Cardiac fibroblast (primary cell): ENCODE measurements at regions not wholly inside any gene's neighbourhood (a gene's known extent, or its start where the extent isn't known, plus 50 kb on each side); places are given as distances from the start of the nearest gene placed in this dataset.

Experiments used
- DNase-seq, 2 donors: peaks; one replicate each; pipeline versions ENCODE4 v3.0.0 to v3.0.0-alpha.2; 2010; ENCODE audit warnings: low read depth in 2 of 2
- H3K4me3 ChIP-seq, 2 donors: replicated peaks in 1 of 2; 1 replicate in 1 of 2; 2 replicates in 1 of 2; pipeline ENCODE4 v1.5.1; 2011; ENCODE audit warnings: low read depth in 2 of 2, low read length in 2 of 2, mild to moderate bottlenecking in 2 of 2, moderate library complexity in 1 of 2
- CTCF ChIP-seq: IDR thresholded peaks from one replicate; pipeline ENCODE4 v1.5.1; 2011; ENCODE audit warnings: low read depth, mild to moderate bottlenecking, low read length, inconsistent platforms

- no peak overlapping the region for H3K4me3 ChIP-seq
- no peak for DNase-seq
- no peak for TF ChIP-seq CTCF
Measured at GRCh38 chr2:16212321-16212720, 272.0 kb downstream of the MYCN start.

GRCh38 chr2:16211341-16211740 is 271.0 kb downstream of the MYCN start:
- DNase-seq: no peak
- TF ChIP-seq CTCF: no peak

GRCh38 chr2:16210841-16211240 is 270.5 kb downstream of the MYCN start:
- H3K4me3 ChIP-seq: no peak overlapping the region
- TF ChIP-seq CTCF: no peak
- DNase-seq: no peak

More at GRCh38 chr2:16211341-16211740, 271.0 kb downstream of the MYCN start:
- no peak overlapping the region for H3K4me3 ChIP-seq

- H3K4me3 ChIP-seq: no peak overlapping the region
- no peak for DNase-seq
- no peak for TF ChIP-seq CTCF
Measured at GRCh38 chr2:16209799-16210198, 269.4 kb downstream of the MYCN start.

- no peak for TF ChIP-seq CTCF
- DNase-seq: no peak
- no peak overlapping the region for H3K4me3 ChIP-seq
Measured at GRCh38 chr2:16208921-16209320, 268.6 kb downstream of the MYCN start.

- DNase-seq: no peak
- no peak overlapping the region for H3K4me3 ChIP-seq
- no peak for TF ChIP-seq CTCF
Measured at GRCh38 chr2:16208241-16208797, 268.0 kb downstream of the MYCN start.

GRCh38 chr2:16207611-16208010 is 267.3 kb downstream of the MYCN start:
- no peak for TF ChIP-seq CTCF
- DNase-seq: no peak
- H3K4me3 ChIP-seq: no peak overlapping the region
